HG03469 (cell line): ENCODE measurements at regions not wholly inside any gene's neighbourhood (a gene's known extent, or its start where the extent isn't known, plus 50 kb on each side); places are given as distances from the start of the nearest gene placed in this dataset.

Experiments used
- ATAC-seq: cut with Tn5 transposase; IDR thresholded peaks from one replicate; pipeline ENCODE4 v1.9.1; 2021; ENCODE audit warnings: mild to moderate bottlenecking, moderate library complexity, moderate number of reproducible peaks; ENCODE audit not compliant: unreplicated experiment

- ATAC-seq, result no peak
These were observed 153.5 kb downstream of the ARL4C start for GRCh38 chr2:234343372-234343771.

- no peak for ATAC-seq
These were observed 155.4 kb downstream of the ARL4C start for GRCh38 chr2:234341306-234341985.

GRCh38 chr2:234339501-234339900, 157.4 kb downstream of the ARL4C start:
- no peak for ATAC-seq

- no peak for ATAC-seq
These were observed 157.9 kb downstream of the ARL4C start for GRCh38 chr2:234339011-234339410.

- no peak for ATAC-seq
These were observed 161.1 kb downstream of the ARL4C start for GRCh38 chr2:234335661-234336228.

GRCh38 chr2:234334756-234335155, 162.1 kb downstream of the ARL4C start:
- ATAC-seq, result no peak

GRCh38 chr2:234334151-234334550, 162.7 kb downstream of the ARL4C start:
- no peak for ATAC-seq

- no peak for ATAC-seq
These were observed 163.4 kb downstream of the ARL4C start for GRCh38 chr2:234333168-234334130.

- ATAC-seq, result no peak
These were observed 164.9 kb downstream of the ARL4C start for GRCh38 chr2:234331966-234332365.

- no peak for ATAC-seq
These were observed 165.3 kb downstream of the ARL4C start for GRCh38 chr2:234331566-234331965.

GRCh38 chr2:234330902-234331301, 166.0 kb downstream of the ARL4C start:
- ATAC-seq, result no peak

- no peak for ATAC-seq
These were observed 167.5 kb downstream of the ARL4C start for GRCh38 chr2:234329202-234329960.

GRCh38 chr2:234328444-234328990, 168.4 kb downstream of the ARL4C start:
- no peak for ATAC-seq

- no peak for ATAC-seq
These were observed 170.2 kb downstream of the ARL4C start for GRCh38 chr2:234326694-234327093.

GRCh38 chr2:234324116-234324515, 172.8 kb downstream of the ARL4C start:
- ATAC-seq, result no peak

GRCh38 chr2:234322766-234323465, 174.0 kb downstream of the ARL4C start:
- ATAC-seq, result no peak

GRCh38 chr2:234320066-234320465, 176.8 kb downstream of the ARL4C start:
- ATAC-seq, result no peak

- ATAC-seq, result no peak
These were observed 178.5 kb downstream of the ARL4C start for GRCh38 chr2:234318361-234318760.

- ATAC-seq, result no peak
These were observed 183.3 kb downstream of the ARL4C start for GRCh38 chr2:234313558-234313957.

GRCh38 chr2:234310166-234310565, 186.7 kb downstream of the ARL4C start:
- no peak for ATAC-seq
